ENCODE measurements at regions not wholly inside any gene's neighbourhood (a gene's known extent, or its start where the extent isn't known, plus 50 kb on each side); places are given as distances from the start of the nearest gene placed in this dataset.

GRCh38 chr1:82790556-82790955 lies 989.8 kb downstream of the ADGRL2 start:
- TF ChIP-seq, protein P1, sequence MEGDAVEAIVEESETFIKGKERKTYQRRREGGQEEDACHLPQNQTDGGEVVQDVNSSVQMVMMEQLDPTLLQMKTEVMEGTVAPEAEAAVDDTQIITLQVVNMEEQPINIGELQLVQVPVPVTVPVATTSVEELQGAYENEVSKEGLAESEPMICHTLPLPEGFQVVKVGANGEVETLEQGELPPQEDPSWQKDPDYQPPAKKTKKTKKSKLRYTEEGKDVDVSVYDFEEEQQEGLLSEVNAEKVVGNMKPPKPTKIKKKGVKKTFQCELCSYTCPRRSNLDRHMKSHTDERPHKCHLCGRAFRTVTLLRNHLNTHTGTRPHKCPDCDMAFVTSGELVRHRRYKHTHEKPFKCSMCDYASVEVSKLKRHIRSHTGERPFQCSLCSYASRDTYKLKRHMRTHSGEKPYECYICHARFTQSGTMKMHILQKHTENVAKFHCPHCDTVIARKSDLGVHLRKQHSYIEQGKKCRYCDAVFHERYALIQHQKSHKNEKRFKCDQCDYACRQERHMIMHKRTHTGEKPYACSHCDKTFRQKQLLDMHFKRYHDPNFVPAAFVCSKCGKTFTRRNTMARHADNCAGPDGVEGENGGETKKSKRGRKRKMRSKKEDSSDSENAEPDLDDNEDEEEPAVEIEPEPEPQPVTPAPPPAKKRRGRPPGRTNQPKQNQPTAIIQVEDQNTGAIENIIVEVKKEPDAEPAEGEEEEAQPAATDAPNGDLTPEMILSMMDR (IDR thresholded peaks at IDR 0.05; ENCODE audit: low read length): no peak
- TF ChIP-seq EZH2 (IDR thresholded peaks at IDR 0.05; ENCODE audit: borderline replicate concordance, low read length): no peak
